Sigmoid colon (tissue), 4 donors: ENCODE measurements at regions not wholly inside any gene's neighbourhood (a gene's known extent, or its start where the extent isn't known, plus 50 kb on each side); places are given as distances from the start of the nearest gene placed in this dataset.
A peak's percentile ranks its signal among the peaks of the same experiment; 100 is the strongest.

Source experiments
- EP300 ChIP-seq, 4 donors: sonication (generic); formaldehyde crosslinking; IDR thresholded peaks; one replicate each; pipeline ENCODE4 v1.6.1; 2017; ENCODE audit warnings: antibody characterized with exemption in 4 of 4
- POLR2A ChIP-seq, 2 donors: fragments of 450-650 bp; IDR thresholded peaks; one replicate each; pipeline ENCODE4 v1.6.1; 2016; ENCODE audit warnings: antibody characterized with exemption in 2 of 2, mild to moderate bottlenecking in 2 of 2, moderate library complexity in 2 of 2
- POLR2AphosphoS5 ChIP-seq, 4 donors: sonication (generic); formaldehyde crosslinking; IDR thresholded peaks; one replicate each; pipeline ENCODE4 v1.6.1; 2017; ENCODE audit warnings: antibody characterized with exemption in 4 of 4
- TF ChIP-seq, protein P1 (sequence below), 4 experiments: fragments of 450-650 bp in 3 of 4; fragments of 200-600 bp in 1 of 4; IDR thresholded peaks; one replicate each; pipeline ENCODE4 v1.5.1; 2016 to 2019; ENCODE audit warnings: antibody characterized with exemption in 4 of 4, mild to moderate bottlenecking in 3 of 4, moderate library complexity in 2 of 4

DNA sequence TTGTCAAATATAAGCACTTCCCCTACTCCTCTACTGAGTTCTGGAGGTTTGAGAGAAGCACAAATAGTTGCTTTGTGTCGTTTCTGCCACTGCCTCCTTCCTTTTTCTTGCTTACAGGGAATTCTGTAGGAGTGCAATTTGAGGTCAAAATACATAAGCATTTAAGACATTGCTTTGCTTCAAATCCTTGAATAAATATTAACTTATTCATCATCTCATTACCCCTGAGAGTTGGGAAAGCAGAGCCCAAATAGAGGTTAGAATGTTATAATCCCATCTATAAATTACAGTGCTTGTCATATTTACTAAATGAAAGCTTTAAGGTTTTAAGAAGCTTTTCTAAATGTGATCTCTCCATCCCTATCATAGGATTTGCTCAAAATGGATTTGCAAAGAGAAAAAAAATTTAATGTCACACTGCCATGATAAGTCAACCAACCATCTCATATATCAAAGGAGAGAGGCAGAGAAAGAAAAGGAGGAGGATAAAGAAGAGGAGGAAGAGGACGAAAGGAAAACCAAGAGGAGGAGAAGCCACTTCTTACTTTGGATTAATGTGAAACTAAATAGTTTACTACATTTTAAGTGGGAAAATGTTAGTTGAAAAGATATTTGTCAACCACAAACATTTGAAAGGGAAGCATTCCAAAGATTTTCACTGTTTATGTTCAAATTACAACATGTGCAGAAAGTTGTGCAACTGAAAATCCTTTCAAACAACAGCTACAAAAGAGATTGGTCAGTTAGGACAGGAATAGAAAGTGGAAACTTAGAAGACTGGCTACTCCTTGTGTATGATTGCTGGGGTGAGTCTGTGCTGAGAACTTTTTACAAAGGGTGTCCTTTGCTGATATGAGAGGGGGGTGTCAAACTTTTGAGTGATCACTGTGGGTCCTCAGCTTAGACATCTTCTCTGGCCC is 277.3 kb upstream of the FN1 start:
- TF ChIP-seq EP300 (IDR thresholded peaks at IDR 0.05) (no peak), POLR2A (IDR thresholded peaks at IDR 0.05) (no peak), POLR2AphosphoS5 (IDR thresholded peaks at IDR 0.05) (peak; percentile 28 to 68 (median 48))
- TF ChIP-seq, protein P1, sequence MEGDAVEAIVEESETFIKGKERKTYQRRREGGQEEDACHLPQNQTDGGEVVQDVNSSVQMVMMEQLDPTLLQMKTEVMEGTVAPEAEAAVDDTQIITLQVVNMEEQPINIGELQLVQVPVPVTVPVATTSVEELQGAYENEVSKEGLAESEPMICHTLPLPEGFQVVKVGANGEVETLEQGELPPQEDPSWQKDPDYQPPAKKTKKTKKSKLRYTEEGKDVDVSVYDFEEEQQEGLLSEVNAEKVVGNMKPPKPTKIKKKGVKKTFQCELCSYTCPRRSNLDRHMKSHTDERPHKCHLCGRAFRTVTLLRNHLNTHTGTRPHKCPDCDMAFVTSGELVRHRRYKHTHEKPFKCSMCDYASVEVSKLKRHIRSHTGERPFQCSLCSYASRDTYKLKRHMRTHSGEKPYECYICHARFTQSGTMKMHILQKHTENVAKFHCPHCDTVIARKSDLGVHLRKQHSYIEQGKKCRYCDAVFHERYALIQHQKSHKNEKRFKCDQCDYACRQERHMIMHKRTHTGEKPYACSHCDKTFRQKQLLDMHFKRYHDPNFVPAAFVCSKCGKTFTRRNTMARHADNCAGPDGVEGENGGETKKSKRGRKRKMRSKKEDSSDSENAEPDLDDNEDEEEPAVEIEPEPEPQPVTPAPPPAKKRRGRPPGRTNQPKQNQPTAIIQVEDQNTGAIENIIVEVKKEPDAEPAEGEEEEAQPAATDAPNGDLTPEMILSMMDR (IDR thresholded peaks at IDR 0.05) = no peak
